NCI-H2227 treated with DMSO at 0.1 percent for 48 hours (cell line): ENCODE measurements at regions not wholly inside any gene's neighbourhood (a gene's known extent, or its start where the extent isn't known, plus 50 kb on each side); places are given as distances from the start of the nearest gene placed in this dataset.

Experiments used
- DNase-seq: peaks from one replicate; lab custom pipeline; 2025; lab: John Stamatoyannopoulos, UW

- no peak for DNase-seq
Measured at GRCh38 chr22:34904486-34904885, 161.5 kb upstream of the ISX start.

- DNase-seq = no peak
Measured at GRCh38 chr22:34913826-34914225, 152.1 kb upstream of the ISX start.

GRCh38 chr22:34914846-34915245 lies 151.1 kb upstream of the ISX start:
- peak; percentile 77 for DNase-seq

DNA sequence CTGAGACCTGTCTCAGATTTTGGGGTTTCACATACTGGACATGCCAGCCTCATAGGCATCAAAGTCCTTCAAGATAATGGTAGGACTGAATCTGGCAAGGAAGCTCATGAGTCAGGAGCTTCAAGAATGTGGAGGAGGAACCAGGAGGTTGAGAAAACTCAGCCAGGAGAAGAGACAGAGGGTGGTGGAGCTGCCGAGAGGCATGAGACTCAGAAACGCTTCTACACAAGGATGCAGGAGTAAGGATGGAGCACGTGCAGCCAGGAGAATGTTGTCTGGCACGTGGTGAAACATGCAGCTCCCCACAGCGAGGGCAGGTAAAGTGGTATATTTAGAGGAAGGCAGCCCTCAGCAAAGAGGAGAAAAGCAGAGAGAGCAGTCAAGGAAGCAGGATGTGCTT lies 148.7 kb upstream of the ISX start:
- DNase-seq = no peak

- DNase-seq = no peak
Measured at GRCh38 chr22:34931026-34931425, 134.9 kb upstream of the ISX start.

DNA sequence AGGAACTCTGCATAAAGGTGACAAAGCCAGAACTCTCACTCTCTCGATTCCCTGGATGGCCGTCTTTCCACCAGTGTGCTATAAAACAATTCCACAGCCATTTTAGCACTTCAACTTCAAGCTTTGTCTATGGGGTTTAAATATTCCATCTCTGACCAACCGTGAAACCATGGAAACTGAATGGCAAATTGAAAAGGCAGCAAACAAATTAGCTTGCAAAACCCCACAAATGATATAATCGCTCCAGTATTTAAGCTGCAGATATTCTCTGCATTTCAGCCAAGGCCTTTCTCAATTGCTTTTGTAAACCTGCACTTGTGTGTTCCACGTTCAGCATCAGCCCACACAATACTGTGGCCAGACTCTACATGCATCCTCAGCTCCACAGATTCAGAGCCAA lies 131.7 kb upstream of the ISX start:
- DNase-seq = no peak

- no peak for DNase-seq
Measured at GRCh38 chr22:34943830-34944229, 122.1 kb upstream of the ISX start.

- DNase-seq = no peak
Measured at GRCh38 chr22:34946339-34946985, 119.5 kb upstream of the ISX start.

GRCh38 chr22:34950489-34950888 lies 115.5 kb upstream of the ISX start:
- no peak for DNase-seq

DNA sequence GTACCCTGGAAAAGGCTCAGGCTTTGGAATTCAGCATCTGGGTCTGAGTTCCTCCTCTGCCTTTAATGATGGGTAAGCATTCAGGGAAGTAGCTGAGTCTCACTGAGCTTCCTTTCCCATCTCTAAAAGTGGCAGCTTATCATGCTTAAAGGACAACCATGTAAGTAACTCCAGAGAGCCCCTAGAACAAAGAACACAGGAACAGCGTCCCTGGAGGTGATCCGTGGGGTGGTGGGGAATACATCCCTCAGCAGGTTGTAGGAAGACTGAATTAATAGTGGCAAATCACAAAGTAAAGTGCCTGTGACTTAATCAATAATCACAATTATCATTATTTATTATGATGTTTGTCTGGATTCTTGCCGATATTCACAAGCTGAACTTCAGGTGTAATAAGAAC lies 114.7 kb upstream of the ISX start:
- no peak for DNase-seq

DNA sequence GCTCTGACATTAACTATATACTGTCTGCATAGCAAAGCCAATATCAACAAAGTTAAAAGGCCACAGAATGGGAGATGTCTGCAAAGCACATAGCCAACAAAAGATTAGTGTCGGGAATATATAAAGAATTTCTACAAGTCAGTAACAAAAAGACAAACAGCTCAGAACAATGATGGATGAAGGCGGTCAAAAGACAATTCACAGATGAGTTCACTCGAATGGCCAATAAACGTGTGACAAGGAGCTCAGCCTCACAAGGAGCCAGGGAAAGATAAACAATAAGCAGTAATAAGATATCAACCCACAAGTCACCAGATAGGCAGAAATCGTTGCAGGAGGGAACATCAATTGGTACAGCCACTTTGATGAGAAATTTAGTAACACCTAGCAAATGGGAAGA lies 106.0 kb upstream of the ISX start:
- DNase-seq = no peak

DNA sequence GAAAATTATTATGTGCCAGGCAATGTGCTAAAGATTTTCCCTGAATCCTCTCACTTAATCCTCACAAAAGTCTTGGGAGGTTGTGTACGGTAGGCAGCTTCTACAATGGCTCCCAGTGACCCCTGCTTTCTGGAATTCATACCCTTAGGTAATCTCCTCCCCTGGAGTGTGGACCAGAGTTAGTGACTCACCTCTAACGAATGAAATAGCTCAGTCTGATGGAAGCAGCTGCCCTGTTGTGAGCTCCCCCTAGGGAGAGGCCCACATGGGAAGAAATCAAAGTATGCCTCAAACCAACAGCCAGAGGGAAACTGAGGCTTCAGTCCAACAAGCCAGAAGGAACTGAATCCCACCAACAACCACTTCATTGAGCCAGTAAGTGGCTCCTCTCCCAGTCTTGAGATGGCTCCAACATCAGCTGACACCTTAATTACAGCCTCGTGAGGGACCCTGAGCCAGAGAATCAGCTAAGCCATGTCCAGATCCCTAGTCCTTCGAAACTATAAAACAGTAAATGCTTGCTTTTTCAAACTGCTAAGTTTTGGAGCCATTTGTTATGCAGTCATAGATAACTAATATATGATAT lies 98.9 kb upstream of the ISX start:
- DNase-seq = no peak

DNA sequence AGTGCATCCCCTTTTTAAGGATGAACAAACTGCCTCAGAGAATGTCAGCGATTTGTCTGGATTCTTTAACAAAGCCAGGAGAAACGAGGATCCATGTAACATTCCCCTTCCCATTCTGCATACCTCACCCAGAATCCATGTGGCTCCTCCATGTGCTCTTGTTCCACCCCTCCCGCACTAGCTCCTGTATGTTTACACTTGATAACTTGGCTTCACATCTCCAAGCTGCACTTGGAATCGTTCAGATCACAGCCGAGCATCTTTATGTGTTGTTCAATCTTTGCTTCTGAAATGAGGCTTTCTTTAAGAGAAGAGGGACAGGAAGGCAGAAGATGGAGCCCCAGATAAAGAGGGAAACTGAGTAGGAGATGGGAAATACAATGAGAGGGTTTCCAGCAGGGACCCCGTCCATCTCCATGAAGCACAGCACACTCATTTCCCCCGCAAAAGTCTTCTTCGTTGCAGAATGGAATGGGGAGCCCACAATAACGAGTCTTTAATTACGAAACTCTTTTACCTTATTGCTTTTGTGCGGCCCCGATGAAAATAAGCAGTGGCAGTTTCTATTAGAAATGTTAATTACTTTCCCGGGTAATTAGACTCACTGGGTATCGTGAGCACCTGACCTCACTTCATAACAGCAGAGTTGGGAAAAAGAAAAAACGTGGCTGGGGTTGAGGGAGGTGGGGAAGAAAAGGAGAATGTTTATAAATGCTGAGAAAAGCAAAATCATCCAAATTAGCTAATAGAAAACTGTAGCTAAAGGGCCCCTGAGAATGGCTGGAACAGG lies 96.8 kb upstream of the ISX start:
- DNase-seq = no peak

- no peak for DNase-seq
Measured at GRCh38 chr22:34971456-34971855, 94.5 kb upstream of the ISX start.

DNA sequence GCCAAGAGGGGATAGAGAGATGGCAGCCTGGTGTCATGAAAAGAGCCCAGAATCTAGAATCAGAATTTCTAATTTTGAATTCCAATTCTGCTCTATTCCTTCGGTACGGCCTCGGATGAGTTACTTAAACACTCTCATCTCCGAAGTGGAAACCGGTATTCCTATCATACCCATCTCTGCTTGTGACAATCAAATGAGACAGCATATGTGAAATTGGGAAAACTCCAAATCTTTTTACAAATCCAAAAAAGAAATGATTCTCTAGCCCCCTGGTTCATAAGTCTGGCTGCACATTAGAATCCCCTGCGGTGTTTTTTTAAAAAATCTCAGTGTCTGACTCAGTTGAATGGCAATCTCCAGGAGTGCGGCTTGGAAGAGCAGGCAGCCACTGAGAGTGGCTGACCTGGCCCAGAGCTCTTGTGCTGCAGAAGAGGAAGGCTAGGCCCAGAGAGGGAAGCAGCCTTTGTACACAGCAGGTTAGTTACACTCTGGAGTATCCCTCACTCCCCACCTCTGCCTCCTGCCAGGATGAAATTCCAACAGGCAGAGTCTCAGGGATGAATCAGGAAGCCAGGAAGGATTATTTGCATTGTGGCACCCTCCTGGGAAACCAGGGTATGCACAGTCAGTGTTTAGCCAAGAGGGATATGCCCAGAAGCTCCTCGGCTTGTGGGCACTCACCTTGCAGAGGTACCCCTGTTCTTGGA lies 93.6 kb upstream of the ISX start:
- no peak for DNase-seq

DNA sequence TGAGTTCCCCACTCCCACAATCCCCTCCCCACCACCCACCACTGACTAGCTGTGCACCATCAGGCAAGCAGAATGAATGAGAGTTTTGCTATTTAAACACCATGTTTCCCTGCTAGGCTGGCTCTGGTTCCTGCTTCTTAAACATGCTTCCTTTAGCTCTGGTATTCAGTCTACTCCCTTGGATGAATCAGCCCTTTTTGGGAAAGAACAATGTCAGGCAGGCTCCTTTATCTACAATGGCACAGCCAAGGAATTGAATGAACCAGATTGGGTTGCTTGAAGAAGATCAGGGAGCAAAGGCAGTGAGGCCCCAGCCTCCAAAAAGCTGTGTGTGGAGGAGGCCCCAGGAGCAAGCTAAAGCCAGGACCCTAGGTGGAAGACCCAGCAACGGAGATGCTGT lies 92.9 kb upstream of the ISX start:
- no peak for DNase-seq

DNA sequence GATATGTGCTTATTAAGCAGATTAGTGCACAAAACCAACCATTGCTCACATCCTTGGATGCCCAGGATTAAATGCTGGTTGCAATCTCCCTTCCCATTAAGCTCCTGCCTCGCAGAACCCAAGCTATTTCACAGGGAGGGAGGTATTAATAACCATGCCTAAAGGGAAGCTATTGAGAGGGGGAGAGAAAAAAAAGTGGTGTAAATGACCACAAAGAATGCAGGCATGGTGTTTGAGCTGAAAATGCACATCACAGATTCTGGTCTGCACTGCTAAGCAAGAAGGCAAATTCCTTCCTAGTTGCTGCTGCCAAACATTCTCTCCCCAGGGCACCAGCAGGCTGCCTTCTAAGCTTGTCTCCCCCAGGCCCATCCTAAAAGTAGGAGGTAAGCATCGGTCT lies 92.0 kb upstream of the ISX start:
- DNase-seq = no peak

DNA sequence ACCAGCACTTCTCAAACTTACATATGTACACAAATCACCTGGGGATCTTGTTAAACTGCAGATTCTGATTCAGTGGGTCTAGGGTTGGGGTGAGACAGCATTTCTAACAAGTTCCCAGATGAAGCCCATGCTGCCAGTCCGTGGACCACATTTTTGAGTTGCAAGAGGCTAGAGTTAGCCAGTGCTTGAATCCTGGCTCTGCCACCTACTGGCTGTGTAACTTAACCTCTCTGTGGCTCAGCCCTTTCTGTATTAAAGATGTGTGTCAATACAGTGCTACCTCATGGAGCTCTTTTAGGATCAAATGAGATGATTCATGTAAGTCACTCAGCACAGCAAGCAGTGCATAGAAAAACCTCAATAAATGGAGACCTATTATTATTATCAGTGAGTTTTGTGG lies 90.2 kb upstream of the ISX start:
- no peak for DNase-seq

GRCh38 chr22:34976474-34976873 lies 89.5 kb upstream of the ISX start:
- no peak for DNase-seq

DNA sequence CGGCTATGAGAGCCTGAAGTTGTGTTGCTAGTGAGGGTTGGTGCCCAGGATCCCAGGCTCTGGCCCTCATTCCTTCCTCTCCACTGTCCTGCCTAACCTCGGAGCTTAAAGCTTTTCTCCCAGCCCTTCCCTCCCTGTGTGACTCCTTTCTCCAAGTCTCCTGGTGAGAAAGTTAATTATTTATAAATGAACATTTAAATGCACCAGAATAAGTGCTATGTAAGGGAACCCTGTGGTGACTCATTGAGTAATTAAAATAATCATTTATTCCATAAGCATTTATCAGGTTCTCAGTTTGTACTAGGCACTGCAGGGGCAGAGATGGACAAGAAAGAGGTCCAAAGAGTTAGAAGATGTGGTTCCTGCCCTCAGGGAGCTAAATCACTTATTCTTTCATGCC lies 89.1 kb upstream of the ISX start:
- DNase-seq = no peak

- DNase-seq = no peak
Measured at GRCh38 chr22:34986523-34986922, 79.4 kb upstream of the ISX start.

GRCh38 chr22:34992672-34993071 lies 73.3 kb upstream of the ISX start:
- DNase-seq = no peak

DNA sequence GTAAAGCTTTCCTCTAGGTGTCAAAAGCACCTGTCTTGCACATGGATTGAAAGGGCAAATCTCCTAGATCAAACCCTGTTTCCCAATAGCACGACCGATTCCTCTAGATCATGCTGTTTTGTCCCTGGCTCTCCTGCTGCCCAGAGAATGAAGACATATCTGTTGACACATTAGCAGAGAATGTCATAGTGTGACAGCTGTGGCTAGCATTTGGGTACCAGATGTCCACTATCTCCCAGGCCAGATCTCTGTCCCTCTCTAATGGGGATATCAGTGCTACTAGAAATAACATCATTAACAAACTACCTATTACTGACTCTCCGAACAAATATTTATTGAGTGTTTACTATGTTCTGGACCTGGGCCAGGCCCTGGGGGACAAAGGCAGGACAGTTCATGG lies 72.4 kb upstream of the ISX start:
- DNase-seq = no peak
